ENCODE measurements at regions not wholly inside any gene's neighbourhood (a gene's known extent, or its start where the extent isn't known, plus 50 kb on each side); places are given as distances from the start of the nearest gene placed in this dataset.

DNA sequence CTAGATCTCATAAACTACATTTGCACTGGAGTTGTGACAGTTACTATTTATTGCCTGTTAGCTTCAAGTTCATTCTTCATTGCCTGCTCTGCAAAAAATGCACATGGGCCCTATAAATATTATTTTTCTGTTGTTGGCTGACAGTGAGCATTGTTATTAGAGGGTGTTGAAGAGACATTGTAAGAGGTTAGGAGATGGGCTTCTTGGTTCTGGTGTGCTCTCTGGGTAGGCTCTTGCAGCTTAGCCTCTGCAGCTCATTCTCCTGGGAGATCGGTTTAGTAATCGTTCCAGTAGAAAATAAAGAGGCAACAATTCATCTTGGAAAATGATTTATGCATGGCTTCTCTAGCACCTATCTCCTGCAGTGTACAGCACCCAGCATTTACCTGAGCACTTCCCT is 113.8 kb upstream of the SCN7A start:
- DNase-seq (no peak), ATAC-seq (no peak)
- intact Hi-C loops (cut with DNase I), result no loop called here

DNA sequence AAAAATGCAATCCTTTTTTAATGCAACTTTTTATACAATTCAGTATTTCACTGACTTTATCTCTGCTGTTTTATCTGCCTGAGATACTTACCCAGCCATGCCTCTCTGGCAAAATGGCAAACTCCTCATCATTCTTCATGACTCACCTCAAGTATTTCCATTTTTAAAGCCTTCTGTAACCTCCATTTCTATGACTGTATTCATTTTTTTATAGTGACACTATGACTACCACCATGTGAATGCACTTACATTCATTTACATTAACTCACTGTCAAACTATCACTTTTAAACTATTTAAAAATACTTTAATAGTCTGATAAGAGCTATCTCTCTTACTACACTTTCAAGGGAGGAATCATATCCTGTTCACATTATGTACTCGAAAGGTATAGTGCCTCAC is 99.4 kb upstream of the SCN7A start:
- DNase-seq (no peak), ATAC-seq (no peak)
- intact Hi-C loops (cut with DNase I), result no loop called here

DNA sequence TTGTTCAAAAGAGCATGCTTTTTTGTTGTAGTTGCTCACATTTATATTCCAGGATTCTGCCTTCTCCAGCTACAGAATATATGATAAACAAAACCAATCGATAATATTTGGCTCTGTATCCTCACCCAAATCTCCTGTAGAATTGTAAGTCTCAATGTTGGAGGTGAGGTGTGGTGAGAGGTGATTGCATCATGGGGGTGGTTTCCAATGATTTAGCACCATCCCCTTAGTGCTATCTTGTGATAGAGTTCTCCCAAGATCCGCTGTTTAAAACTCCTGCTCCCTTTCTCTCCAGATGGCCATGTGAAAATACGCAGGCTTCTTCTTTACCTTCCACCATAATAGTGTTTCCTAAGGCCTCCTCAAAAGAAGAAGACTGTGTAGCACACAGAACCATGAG is 98.7 kb upstream of the SCN7A start:
- no peak for ATAC-seq
- DNase-seq, result no peak
- intact Hi-C loops (cut with DNase I), result no loop called here

DNA sequence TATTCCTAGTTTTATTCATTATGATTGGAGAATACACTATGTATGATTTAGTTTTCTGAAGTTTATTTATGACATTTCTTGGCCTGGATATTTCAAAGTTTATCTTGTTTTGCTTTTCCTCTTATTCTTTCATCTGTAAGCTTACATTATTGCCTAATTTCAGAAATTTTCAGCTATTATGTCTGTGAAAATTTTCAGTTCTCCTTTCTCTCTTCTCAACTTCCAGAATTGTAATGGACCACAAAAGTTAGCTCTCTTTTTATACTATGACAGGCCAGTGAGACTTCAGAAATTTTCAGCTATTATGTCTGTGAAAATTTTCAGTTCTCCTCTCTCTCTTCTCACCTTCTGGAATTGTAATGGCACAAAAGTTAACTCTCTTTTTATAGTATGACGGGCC is 97.2 kb upstream of the SCN7A start:
- no peak for ATAC-seq
- intact Hi-C loops (cut with DNase I), result no loop called here
- no peak for DNase-seq

DNA sequence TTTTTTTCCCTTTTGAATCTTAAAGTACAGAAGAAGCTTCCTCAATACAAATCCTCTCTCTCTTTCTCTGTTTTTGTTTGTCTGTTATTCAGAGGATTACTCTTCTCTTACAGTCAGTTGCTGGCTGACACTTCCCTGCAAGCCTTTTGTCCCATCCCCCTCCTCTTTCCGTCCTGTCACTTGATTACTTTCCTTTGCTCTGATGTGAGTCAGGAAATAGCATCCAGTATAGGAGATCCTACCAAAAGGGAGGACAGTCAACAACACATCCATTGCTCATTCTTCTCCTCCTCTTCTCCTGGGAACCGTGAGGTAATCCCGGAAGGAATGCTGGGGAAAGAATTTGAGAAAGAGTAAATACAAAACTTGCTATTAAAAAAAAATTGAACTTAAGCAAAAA is 79.3 kb upstream of the SCN7A start:
- ATAC-seq, result no peak
- intact Hi-C loops (cut with DNase I), result no loop called here
- DNase-seq, result no peak

DNA sequence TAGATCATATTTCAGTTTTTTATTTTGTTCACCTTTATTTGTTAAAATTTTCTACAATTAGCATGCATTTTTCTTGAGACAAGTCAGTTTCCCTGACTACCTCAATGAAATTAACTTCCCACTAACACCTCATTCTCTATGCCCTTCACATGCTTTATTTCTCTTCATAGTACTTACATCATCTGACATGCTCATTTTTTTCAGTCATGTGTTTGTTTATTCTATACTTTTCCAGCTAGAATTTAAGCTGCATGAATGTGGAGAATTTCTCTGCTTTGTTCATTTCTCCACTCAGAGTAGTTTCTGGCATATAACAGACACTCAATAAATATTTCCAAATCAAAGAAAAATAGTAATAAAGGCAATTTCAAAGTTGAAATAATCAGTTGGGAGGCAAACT is 78.9 kb upstream of the SCN7A start:
- intact Hi-C loops (cut with DNase I), result no loop called here
- DNase-seq (no peak), ATAC-seq (no peak)

DNA sequence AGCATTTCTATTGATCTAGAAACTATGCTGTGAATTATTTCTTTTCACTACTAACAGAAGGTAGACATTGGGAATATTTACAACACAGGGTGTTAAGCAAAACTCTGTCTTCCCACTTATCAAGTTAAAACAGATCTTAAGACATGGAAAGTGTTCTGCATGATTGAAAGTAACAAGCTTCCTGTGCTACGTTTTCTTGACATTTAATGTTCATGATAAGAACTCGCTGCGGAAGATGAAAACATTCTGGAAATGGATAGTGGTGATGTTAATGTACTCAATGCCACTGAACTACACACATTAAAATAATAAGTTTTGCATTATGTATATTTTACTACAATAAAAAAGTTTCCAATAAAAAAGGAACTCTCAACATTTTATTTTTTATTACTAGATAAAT is 74.4 kb upstream of the SCN7A start:
- ATAC-seq (no peak), DNase-seq (no peak)
- intact Hi-C loops (cut with DNase I), result no loop called here

DNA sequence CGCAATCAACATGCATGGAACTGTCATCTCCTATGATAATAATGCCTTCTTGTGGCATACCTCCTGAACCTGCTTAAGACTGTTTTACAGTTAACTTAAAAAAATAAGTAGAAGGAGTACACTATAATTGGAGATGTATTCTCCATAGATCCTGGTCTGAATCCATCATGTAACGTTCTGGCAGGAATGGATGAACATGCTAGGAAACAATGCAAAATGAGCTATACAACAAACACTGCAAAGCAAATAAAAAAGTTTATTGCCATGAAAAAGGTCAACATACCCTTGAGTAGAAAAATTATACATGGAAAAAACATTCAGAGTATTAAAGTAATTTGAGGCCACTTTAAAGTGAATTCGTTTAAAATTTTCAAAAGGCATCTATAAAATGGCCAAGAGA is 71.5 kb upstream of the SCN7A start:
- ATAC-seq, result no peak
- intact Hi-C loops (cut with DNase I), result no loop called here

DNA sequence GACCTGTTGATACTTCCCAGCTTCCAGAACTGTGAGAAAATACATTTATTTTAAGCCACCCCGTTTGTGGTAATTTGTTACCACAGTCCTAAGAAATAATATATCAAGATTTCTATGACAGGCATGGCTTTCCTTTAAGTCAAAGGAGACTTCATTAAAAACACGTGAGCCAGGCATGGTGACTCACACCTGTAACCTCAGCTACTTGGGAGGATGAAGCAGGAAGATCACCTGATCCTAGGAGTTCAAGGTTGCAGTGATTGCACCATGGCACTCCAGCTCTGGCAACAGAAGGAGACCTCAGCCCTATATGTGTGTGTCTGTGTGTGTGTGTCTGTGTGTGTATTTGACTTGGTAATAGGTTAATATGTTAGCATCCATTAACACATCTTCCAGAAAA is 69.8 kb upstream of the SCN7A start:
- intact Hi-C loops (cut with DNase I), result no loop called here
- no peak for DNase-seq
- no peak for ATAC-seq

More for the DNA sequence above, 71.5 kb upstream of the SCN7A start:
- DNase-seq, result no peak

DNA sequence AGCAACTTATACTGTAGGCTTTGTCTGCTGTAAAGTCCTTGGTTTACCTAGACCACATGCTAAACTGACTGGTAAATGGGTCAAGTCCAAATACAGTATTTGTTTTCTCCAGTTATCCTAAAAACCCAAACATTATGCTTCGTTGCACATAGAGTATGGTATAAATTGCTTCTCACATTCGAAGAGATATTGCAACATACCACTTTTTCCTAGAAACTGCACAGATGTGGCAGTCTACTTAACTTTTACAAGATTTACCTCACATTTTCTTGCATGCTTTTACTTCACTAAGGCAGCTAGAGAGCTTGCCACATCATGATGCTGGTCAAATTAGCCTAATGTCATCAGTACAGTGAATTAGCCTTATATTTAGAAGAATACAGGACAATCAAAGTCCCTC is 66.0 kb upstream of the SCN7A start:
- no peak for DNase-seq
- intact Hi-C loops (cut with DNase I), result no loop called here

DNA sequence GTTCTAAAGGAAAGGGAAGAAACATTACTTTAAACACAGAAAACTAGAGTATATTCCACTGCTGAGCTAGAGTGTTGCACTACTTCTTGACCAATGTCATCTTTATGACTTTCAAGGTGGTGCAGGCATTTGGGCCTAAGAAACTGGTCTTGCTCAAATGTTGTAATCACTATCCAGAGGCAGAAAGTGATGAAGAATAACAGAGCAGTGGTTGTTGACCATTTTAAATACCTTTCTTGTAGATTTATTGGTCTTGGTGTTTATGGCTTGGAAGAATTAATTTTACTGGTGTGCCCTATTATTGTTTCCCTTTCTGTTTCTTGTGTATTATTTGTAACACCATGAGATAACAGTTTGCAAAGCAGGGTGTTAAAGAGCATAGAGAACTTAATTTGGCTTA is 56.9 kb upstream of the SCN7A start:
- no peak for ATAC-seq
- DNase-seq, result no peak
- intact Hi-C loops (cut with DNase I), result no loop called here

More for the DNA sequence above, 66.0 kb upstream of the SCN7A start:
- no peak for ATAC-seq

DNA sequence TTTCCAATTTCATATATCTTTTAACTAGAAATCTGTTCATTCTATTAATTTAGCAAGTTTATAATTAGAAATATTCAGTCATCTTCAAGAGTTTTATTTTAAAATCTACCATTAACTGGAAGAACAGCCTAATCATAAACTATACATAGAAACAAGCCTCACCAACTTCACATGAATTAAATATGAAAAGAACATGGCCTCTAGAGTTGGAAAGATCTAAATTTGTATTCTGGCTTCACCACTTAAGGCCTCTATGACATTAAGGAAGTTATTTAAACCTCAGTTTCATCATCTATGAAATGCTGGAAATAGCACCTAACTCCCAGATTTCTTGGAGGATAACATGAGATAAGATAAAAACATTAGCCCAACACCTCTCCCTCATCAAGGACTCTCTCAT is 51.4 kb upstream of the SCN7A start:
- intact Hi-C loops (cut with DNase I), result no loop called here
- ATAC-seq, result no peak
- no peak for DNase-seq
